Mesenchymal stem cell (in vitro differentiated cells and primary cell): ENCODE measurements at regions not wholly inside any gene's neighbourhood (a gene's known extent, or its start where the extent isn't known, plus 50 kb on each side); places are given as distances from the start of the nearest gene placed in this dataset.
A peak's percentile ranks its signal among the peaks of the same experiment; 100 is the strongest.

Experiments
- DNase-seq: peaks from one replicate; pipeline ENCODE4 v3.0.0-alpha.2; 2013
- H2AFZ ChIP-seq: one replicate; pipeline ENCODE4 v1.6.1; 2013; ENCODE audit warnings: low read depth, mild to moderate bottlenecking, control low read depth, inconsistent platforms, low read length, moderate library complexity
- H2AK5ac ChIP-seq: 2 replicates; pipeline ENCODE4 v1.6.1; 2013; ENCODE audit warnings: low read length, moderate library complexity, mild to moderate bottlenecking, inconsistent platforms; ENCODE audit not compliant: severe bottlenecking
- H2BK120ac ChIP-seq: one replicate; pipeline ENCODE4 v1.6.1; 2013; ENCODE audit warnings: low read depth, mild to moderate bottlenecking, inconsistent platforms, low read length, moderate library complexity
- H2BK12ac ChIP-seq, 2 experiments: one replicate each; pipeline ENCODE4 v1.6.1; 2013; ENCODE audit warnings: inconsistent platforms in 2 of 2, low read length in 2 of 2, mild to moderate bottlenecking in 2 of 2, moderate library complexity in 2 of 2, control low read depth in 1 of 2
- H2BK15ac ChIP-seq: one replicate; pipeline ENCODE4 v1.6.1; 2013; ENCODE audit warnings: mild to moderate bottlenecking, low read depth, inconsistent platforms; ENCODE audit not compliant: poor library complexity, severe bottlenecking
- H2BK5ac ChIP-seq: 2 replicates; pipeline ENCODE4 v1.6.1; 2013; ENCODE audit warnings: low read depth, mild to moderate bottlenecking, low read length, control low read depth, inconsistent platforms; ENCODE audit not compliant: poor library complexity, severe bottlenecking
- H3K14ac ChIP-seq, 2 experiments: one replicate each; pipeline ENCODE4 v1.6.1; 2013; ENCODE audit warnings: inconsistent platforms in 2 of 2, low read length in 2 of 2, control low read depth in 1 of 2, mild to moderate bottlenecking in 1 of 2, moderate library complexity in 1 of 2
- H3K18ac ChIP-seq, 2 experiments: one replicate each; pipeline ENCODE4 v1.6.1; 2013; ENCODE audit warnings: inconsistent platforms in 2 of 2, low read length in 2 of 2, control low read depth in 1 of 2, low read depth in 1 of 2, mild to moderate bottlenecking in 1 of 2
- H3K23ac ChIP-seq, 2 experiments: one replicate each; pipeline ENCODE4 v1.6.1; 2013; ENCODE audit warnings: inconsistent platforms in 2 of 2, low read length in 2 of 2, mild to moderate bottlenecking in 2 of 2, moderate library complexity in 2 of 2, control low read depth in 1 of 2
- H3K27ac ChIP-seq: 2 replicates; pipeline ENCODE4 v1.5.1; 2013; ENCODE audit warnings: mild to moderate bottlenecking, moderate library complexity, low read length, control low read depth, inconsistent platforms; ENCODE audit not compliant: poor library complexity, severe bottlenecking
- H3K27me3 ChIP-seq, 2 experiments: 2 replicates each; pipeline versions ENCODE4 v1.6.1 to v1.7.0; 2013; ENCODE audit warnings: low read length in 2 of 2, mild to moderate bottlenecking in 2 of 2, moderate library complexity in 2 of 2, control low read depth in 1 of 2, inconsistent platforms in 1 of 2; ENCODE audit not compliant: control insufficient read depth in 1 of 2, insufficient read depth in 1 of 2
- H3K36me3 ChIP-seq, 2 experiments: 2 replicates each; pipeline versions ENCODE4 v1.6.1 to v1.7.0; 2013; ENCODE audit warnings: low read length in 2 of 2, control low read depth in 1 of 2, inconsistent platforms in 1 of 2, low read depth in 1 of 2, mild to moderate bottlenecking in 1 of 2; ENCODE audit not compliant: insufficient read depth in 2 of 2, control insufficient read depth in 1 of 2
- H3K4ac ChIP-seq, 2 experiments: one replicate each; pipeline ENCODE4 v1.6.1; 2013; ENCODE audit warnings: inconsistent platforms in 2 of 2, low read length in 2 of 2, mild to moderate bottlenecking in 2 of 2, moderate library complexity in 2 of 2, control low read depth in 1 of 2, low read depth in 1 of 2
- H3K4me1 ChIP-seq: 2 replicates; pipeline ENCODE4 v1.6.1; 2013; ENCODE audit warnings: low read depth, low read length, control low read depth; ENCODE audit not compliant: control insufficient read depth, insufficient read depth
- H3K4me2 ChIP-seq: 2 replicates; pipeline ENCODE4 v1.6.1; 2013; ENCODE audit warnings: low read length, mild to moderate bottlenecking, inconsistent platforms; ENCODE audit not compliant: poor library complexity, severe bottlenecking
- H3K4me3 ChIP-seq, 2 experiments: 2 replicates each; pipeline versions ENCODE4 v1.5.1 to v1.7.0; 2013; ENCODE audit warnings: low read length in 2 of 2, mild to moderate bottlenecking in 2 of 2, control low read depth in 1 of 2, low read depth in 1 of 2; ENCODE audit not compliant: insufficient read depth in 1 of 2
- H3K79me1 ChIP-seq: replicated peaks from 2 replicates; pipeline ENCODE4 v1.6.1; 2013; ENCODE audit warnings: mild to moderate bottlenecking, control low read depth, low read length, inconsistent platforms; ENCODE audit not compliant: poor library complexity, severe bottlenecking
- H3K9ac ChIP-seq: 2 replicates; pipeline ENCODE4 v1.7.0; 2013; ENCODE audit warnings: mild to moderate bottlenecking, low read length, moderate library complexity
- H3K9me3 ChIP-seq: 2 replicates; pipeline ENCODE4 v1.7.0; 2013; ENCODE audit warnings: mild to moderate bottlenecking, low read length; ENCODE audit not compliant: control insufficient read depth
- H4K8ac ChIP-seq: one replicate; pipeline ENCODE4 v1.6.1; 2013; ENCODE audit warnings: inconsistent platforms, mild to moderate bottlenecking, low read length, moderate library complexity
- H4K91ac ChIP-seq: one replicate; pipeline ENCODE4 v1.6.1; 2013; ENCODE audit warnings: mild to moderate bottlenecking, low read length, inconsistent platforms
- WGBS: methylation state at CpG from one replicate; pipeline ENCODE4 v1.1.7; 2013; ENCODE audit warnings: mixed read lengths; 5-methylcytosine and 5-hydroxymethylcytosine counted together

- Histone ChIP-seq H3K23ac (no peak overlapping the region), H3K4me3 (no peak overlapping the region), H2BK5ac (no peak overlapping the region), H3K27ac (no peak overlapping the region), H2BK15ac (no peak overlapping the region), H3K4ac (no peak overlapping the region), H3K36me3 (no peaks in the 10 kb centered on the region), H2BK12ac (no peak overlapping the region), H4K91ac (no peak overlapping the region), H3K4me1 (peaks cover 10% of the 10 kb centered on the region), H3K27me3 (peaks cover 60 to 90% of the 10 kb centered on the region in 2 experiments), H3K18ac (no peak overlapping the region), H2AFZ (no peak overlapping the region), H2BK120ac (no peak overlapping the region), H4K8ac (no peak overlapping the region), H2AK5ac (no peak overlapping the region), H3K79me1 (no peaks in the 10 kb centered on the region), H3K9me3 (no peaks in the 10 kb centered on the region), H3K14ac (no peak overlapping the region), H3K4me2 (no peak overlapping the region), H3K9ac (no peak overlapping the region)
- WGBS = 56% methylated on average over 14 of the region's 14 CpGs
- DNase-seq = no peak
Measured at GRCh38 chr6:33958526-33959328, 154.9 kb upstream of the MLN start.

GRCh38 chr6:33957892-33958525 is 154.2 kb upstream of the MLN start:
- H3K9ac ChIP-seq = no peak overlapping the region
- H3K4me3 ChIP-seq = no peak overlapping the region

GRCh38 chr6:33957131-33957891 is 153.5 kb upstream of the MLN start:
- H3K4ac ChIP-seq = no peak overlapping the region
- no peak for DNase-seq
- no peak overlapping the region for H2BK120ac ChIP-seq
- H3K4me1 ChIP-seq = peaks cover 10% of the 10 kb centered on the region
- peaks cover 62 to 94% of the 10 kb centered on the region in 2 experiments for H3K27me3 ChIP-seq
- H3K4me3 ChIP-seq = no peak overlapping the region
- no peaks in the 10 kb centered on the region for H3K79me1 ChIP-seq
- no peak overlapping the region for H2AFZ ChIP-seq
- H2BK12ac ChIP-seq = no peak overlapping the region
- no peak overlapping the region for H3K4me2 ChIP-seq
- no peak overlapping the region for H4K8ac ChIP-seq
- no peak overlapping the region for H2BK5ac ChIP-seq
- no peak overlapping the region for H3K27ac ChIP-seq
- no peak overlapping the region for H3K14ac ChIP-seq
- H2AK5ac ChIP-seq = no peak overlapping the region
- H3K36me3 ChIP-seq = no peaks in the 10 kb centered on the region
- H3K9me3 ChIP-seq = no peaks in the 10 kb centered on the region
- no peak overlapping the region for H3K18ac ChIP-seq
- H2BK15ac ChIP-seq = no peak overlapping the region
- 84% methylated on average over 11 of the region's 12 CpGs for WGBS
- H3K23ac ChIP-seq = no peak overlapping the region
- no peak overlapping the region for H4K91ac ChIP-seq
- H3K9ac ChIP-seq = no peak overlapping the region

More at GRCh38 chr6:33957892-33958525, 154.2 kb upstream of the MLN start:
- H3K36me3 ChIP-seq = no peaks in the 10 kb centered on the region
- DNase-seq = no peak
- no peak overlapping the region for H3K14ac ChIP-seq
- H2AK5ac ChIP-seq = no peak overlapping the region
- no peak overlapping the region for H3K18ac ChIP-seq
- WGBS = 71% methylated on average over 11 of the region's 12 CpGs
- H3K23ac ChIP-seq = no peak overlapping the region
- peaks cover 10% of the 10 kb centered on the region for H3K4me1 ChIP-seq
- no peak overlapping the region for H4K8ac ChIP-seq
- peaks cover 55 to 90% of the 10 kb centered on the region in 2 experiments for H3K27me3 ChIP-seq
- H2BK120ac ChIP-seq = no peak overlapping the region
- H3K4ac ChIP-seq = no peak overlapping the region
- H3K9me3 ChIP-seq = no peaks in the 10 kb centered on the region
- H3K4me2 ChIP-seq = no peak overlapping the region
- no peak overlapping the region for H3K27ac ChIP-seq
- H2BK5ac ChIP-seq = no peak overlapping the region
- H2BK15ac ChIP-seq = no peak overlapping the region
- no peak overlapping the region for H2AFZ ChIP-seq
- H3K79me1 ChIP-seq = no peaks in the 10 kb centered on the region
- H4K91ac ChIP-seq = no peak overlapping the region
- no peak overlapping the region for H2BK12ac ChIP-seq

GRCh38 chr6:33956206-33956605 is 152.4 kb upstream of the MLN start:
- Histone ChIP-seq H3K27ac (no peak overlapping the region), H3K4ac (no peak overlapping the region), H2AFZ (no peak overlapping the region), H2BK15ac (no peak overlapping the region), H3K4me2 (no peak overlapping the region), H3K4me1 (peaks cover 10% of the 10 kb centered on the region), H3K27me3 (peaks cover 72 to 96% of the 10 kb centered on the region in 2 experiments), H3K79me1 (no peaks in the 10 kb centered on the region), H2BK120ac (no peak overlapping the region), H3K4me3 (no peak overlapping the region), H3K18ac (no peak overlapping the region), H3K36me3 (no peaks in the 10 kb centered on the region), H2BK5ac (no peak overlapping the region), H3K9me3 (no peaks in the 10 kb centered on the region), H3K9ac (no peak overlapping the region), H4K8ac (no peak overlapping the region), H2AK5ac (no peak overlapping the region), H3K14ac (no peak overlapping the region), H2BK12ac (no peak overlapping the region), H3K23ac (no peak overlapping the region), H4K91ac (peak overlapping the region; percentile 7)
- DNase-seq = no peak
- 89% methylated on average over 13 of the region's 13 CpGs for WGBS
